A673 (cell line): ENCODE measurements at regions not wholly inside any gene's neighbourhood (a gene's known extent, or its start where the extent isn't known, plus 50 kb on each side); places are given as distances from the start of the nearest gene placed in this dataset.

Experiments used
- CTCF ChIP-seq: fragments of 300-800, 200-600 bp; sonication (generic); conservative IDR thresholded peaks from 2 replicates; pipeline ENCODE4 v1.5.1; 2017; ENCODE audit warnings: low read depth, mild to moderate bottlenecking, antibody characterized with exemption, low read length, moderate library complexity, mixed read lengths
- EZH2 ChIP-seq: fragments of 200-600 bp; sonication (generic); IDR thresholded peaks from 2 replicates; pipeline ENCODE4 v1.6.1; 2017; ENCODE audit warnings: borderline replicate concordance, low read depth, mild to moderate bottlenecking, mixed read lengths, antibody characterized with exemption, low read length; ENCODE audit not compliant: poor library complexity, severe bottlenecking

DNA sequence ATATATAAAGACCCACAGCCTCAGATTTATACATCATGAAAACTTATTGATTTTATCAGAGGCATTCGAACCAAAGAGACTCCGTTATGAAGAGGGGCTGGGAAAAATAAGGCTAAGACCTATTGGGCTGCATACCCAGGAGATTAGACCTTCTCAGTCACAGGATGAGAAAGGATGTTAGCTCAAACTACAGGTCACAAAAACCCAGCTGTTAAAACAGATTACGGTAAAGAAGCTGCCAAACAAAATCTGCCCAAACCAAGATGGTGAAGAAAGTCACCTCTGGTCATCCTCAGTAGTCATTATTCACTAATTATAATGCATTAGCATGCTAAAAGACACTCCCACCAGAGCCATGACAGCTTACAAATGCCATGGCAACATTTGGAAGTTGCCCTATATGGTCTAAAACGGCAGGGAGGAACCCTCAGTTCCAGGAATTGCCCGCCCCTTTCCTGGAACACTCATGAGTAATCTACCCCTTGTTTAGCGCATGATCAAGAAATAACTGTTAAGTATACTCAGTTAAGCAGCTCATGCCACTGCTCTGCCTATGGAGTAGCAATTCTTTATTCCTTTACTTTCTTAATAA, 362.5 kb upstream of the PCDH15 start:
- TF ChIP-seq EZH2 (no peak), CTCF (no peak)
